Loucy (cell line): ENCODE measurements at regions not wholly inside any gene's neighbourhood (a gene's known extent, or its start where the extent isn't known, plus 50 kb on each side); places are given as distances from the start of the nearest gene placed in this dataset.

ENCODE experiments used
- CTCF ChIP-seq: fragments of 200-600 bp; sonication (generic); conservative IDR thresholded peaks from 2 replicates; pipeline ENCODE4 v1.5.1; 2014; ENCODE audit warnings: mild to moderate bottlenecking, antibody characterized with exemption, low read length
- EZH2phosphoT487 ChIP-seq: fragments of 200-600 bp; IDR thresholded peaks from 2 replicates; pipeline ENCODE4 v1.6.1; 2018; ENCODE audit warnings: antibody characterized with exemption, mild to moderate bottlenecking, moderate library complexity, borderline replicate concordance

GRCh38 chr3:139287557-139287956, 56.3 kb upstream of the MRPS22 start:
- TF ChIP-seq CTCF (no peak), EZH2phosphoT487 (no peak)
